Endothelial cell of umbilical vein (primary cell): ENCODE measurements at regions not wholly inside any gene's neighbourhood (a gene's known extent, or its start where the extent isn't known, plus 50 kb on each side); places are given as distances from the start of the nearest gene placed in this dataset.

Source experiments
- BruUV-seq: library from RNA; stranded (reverse); fragments of 400-500 nt; replicated peaks from 2 replicates; lab custom pipeline; 2021; lab: Mats Ljungman, UMichigan
- CTCF ChIA-PET: fragments of 300-600, 350-600 bp; sonication (Branson Sonifier 250); formaldehyde crosslinking; loops from one replicate; lab custom pipeline; 2021; ENCODE audit warnings: antibody characterized with exemption, inconsistent platforms; lab: Charles Lee
- POLR2A ChIA-PET: fragments of 300-600, 350-600 bp; sonication (Branson Sonifier 250); formaldehyde crosslinking; loops from one replicate; lab custom pipeline; 2021; ENCODE audit warnings: antibody characterized with exemption, inconsistent platforms; lab: Charles Lee
- DNase-seq: peaks from one replicate; pipeline ENCODE4 v3.0.0-alpha.2; 2011; ENCODE audit warnings: low read depth, low spot score
- FAIRE-seq: peaks from 2 replicates; lab custom pipeline; 2011; peaks lifted over from hg19 to GRCh38; lab: Jason Lieb, UNC
- H2AFZ ChIP-seq: 2 replicates; pipeline ENCODE4 v1.6.0; 2012; ENCODE audit warnings: low read depth, low read length, control low read depth, inconsistent platforms
- H3K27ac ChIP-seq: 2 replicates; pipeline ENCODE4 v1.5.1; 2011; ENCODE audit warnings: low read depth, mild to moderate bottlenecking, control low read depth, low read length, moderate library complexity; ENCODE audit not compliant: insufficient read depth
- H3K27me3 ChIP-seq, 2 experiments: 2 replicates each; pipeline versions ENCODE4 v1.6.0 to v1.6.1; 2011; ENCODE audit warnings: low read length in 2 of 2, mixed read lengths in 1 of 2; ENCODE audit not compliant: control insufficient read depth in 2 of 2, insufficient read depth in 2 of 2
- H3K36me3 ChIP-seq, 2 experiments: 2 replicates in 1 of 2; 3 replicates in 1 of 2; pipeline ENCODE4 v1.5.1; 2011; ENCODE audit warnings: low read length in 2 of 2, mild to moderate bottlenecking in 1 of 2, moderate library complexity in 1 of 2; ENCODE audit not compliant: control insufficient read depth in 2 of 2, insufficient read depth in 2 of 2; ENCODE audit errors: extremely low read depth in 1 of 2
- H3K4me1 ChIP-seq: 3 replicates; pipeline ENCODE4 v1.5.1; 2011; ENCODE audit warnings: mild to moderate bottlenecking, low read length; ENCODE audit not compliant: control insufficient read depth, insufficient read depth; ENCODE audit errors: extremely low read depth
- H3K4me2 ChIP-seq: 2 replicates; pipeline ENCODE4 v1.6.1; 2011; ENCODE audit warnings: low read length, control low read depth, mixed read lengths; ENCODE audit not compliant: insufficient read depth
- H3K4me3 ChIP-seq, 3 experiments: fragments of 200-600 bp in 1 of 3; sonication (generic), shearing (Covaris generic) in 1 of 3; replicated peaks in 1 of 3; 2 replicates each; pipeline ENCODE4 v1.5.1; 2011 to 2016; ENCODE audit warnings: control low read depth in 3 of 3, low read length in 3 of 3, mild to moderate bottlenecking in 2 of 3, inconsistent platforms in 1 of 3, low read depth in 1 of 3, moderate library complexity in 1 of 3; ENCODE audit not compliant: insufficient read depth in 1 of 3
- H3K79me2 ChIP-seq: 2 replicates; pipeline ENCODE4 v1.6.0; 2012; ENCODE audit warnings: low read length, inconsistent platforms; ENCODE audit not compliant: control insufficient read depth, insufficient read depth
- H3K9ac ChIP-seq: replicated peaks from 2 replicates; pipeline ENCODE3; 2011; ENCODE audit warnings: low read length, control low read depth; ENCODE audit not compliant: insufficient read depth; ENCODE audit errors: extremely low read depth
- H3K9me1 ChIP-seq: replicated peaks from 3 replicates; pipeline ENCODE4 v1.6.0; 2011; ENCODE audit warnings: mild to moderate bottlenecking, low read length; ENCODE audit not compliant: control insufficient read depth, insufficient read depth; ENCODE audit errors: extremely low read depth
- H3K9me3 ChIP-seq: replicated peaks from 2 replicates; pipeline ENCODE4 v1.5.1; 2012; ENCODE audit warnings: low read length, inconsistent platforms; ENCODE audit not compliant: control insufficient read depth, insufficient read depth
- H4K20me1 ChIP-seq: replicated peaks from 2 replicates; pipeline ENCODE3; 2011; ENCODE audit warnings: mild to moderate bottlenecking, low read length; ENCODE audit not compliant: control insufficient read depth, insufficient read depth; ENCODE audit errors: extremely low read depth
- EZH2 ChIP-seq: IDR thresholded peaks from 2 replicates; pipeline ENCODE4 v1.6.1; 2012; ENCODE audit warnings: borderline replicate concordance, low read depth, mild to moderate bottlenecking, moderate library complexity, low read length, inconsistent platforms; ENCODE audit not compliant: severe bottlenecking
- FOS ChIP-seq: IDR thresholded peaks from 2 replicates; pipeline ENCODE4 v1.6.1; 2011; ENCODE audit warnings: mild to moderate bottlenecking, low read length, moderate library complexity, borderline replicate concordance; ENCODE audit not compliant: insufficient read depth
- GATA2 ChIP-seq: IDR thresholded peaks from 2 replicates; pipeline ENCODE4 v1.7.0; 2011; ENCODE audit warnings: low read depth, mild to moderate bottlenecking, moderate library complexity, mixed read lengths, low read length; ENCODE audit not compliant: insufficient read length, insufficient read depth
- JUN ChIP-seq: IDR thresholded peaks from 2 replicates; pipeline ENCODE4 v1.6.1; 2011; ENCODE audit warnings: borderline replicate concordance, low read depth; ENCODE audit not compliant: insufficient read length, insufficient read depth
- MYC ChIP-seq: IDR thresholded peaks from one replicate; pipeline ENCODE4 v1.6.1; 2011; ENCODE audit warnings: mild to moderate bottlenecking, low read depth, low read length
- POLR2A ChIP-seq: IDR thresholded peaks from 2 replicates; pipeline ENCODE4 v1.6.1; 2012; ENCODE audit warnings: low read depth, mild to moderate bottlenecking, control low read depth, low read length
- POLR2AphosphoS5 ChIP-seq: IDR thresholded peaks from 2 replicates; pipeline ENCODE4 v1.6.1; 2012; ENCODE audit warnings: low read depth, mild to moderate bottlenecking, control low read depth, low read length, moderate library complexity; ENCODE audit not compliant: insufficient read depth
- dilution Hi-C: fragments of 300-500 bp; cut with MboI; formaldehyde crosslinking; loops from one replicate; pipeline ENCODE4 v1.15.0; 2019; ENCODE audit warnings: low sequenced_read_pairs; ENCODE audit not compliant: extremely low pct_ligation_motif_present
- intact Hi-C: fragments of 100-400 bp; cut with micrococcal nuclease; formaldehyde crosslinking; loops from one replicate; pipeline ENCODE4 v1.10.0; 2022
- TF ChIP-seq, protein P1 (sequence below), 2 donors: IDR thresholded peaks; 1 replicate in 1 of 2; 2 replicates in 1 of 2; pipeline ENCODE4 v1.5.1; 2011; ENCODE audit warnings: low read length in 2 of 2, mild to moderate bottlenecking in 2 of 2, moderate library complexity in 2 of 2, control low read depth in 1 of 2, inconsistent platforms in 1 of 2, low read depth in 1 of 2; ENCODE audit not compliant: insufficient read depth in 1 of 2; ENCODE audit errors: extremely low read depth in 1 of 2
- TF ChIP-seq, protein P2 (sequence below): IDR thresholded peaks from 2 replicates; pipeline ENCODE4 v1.6.1; 2011; ENCODE audit not compliant: insufficient read depth, insufficient read length

DNA sequence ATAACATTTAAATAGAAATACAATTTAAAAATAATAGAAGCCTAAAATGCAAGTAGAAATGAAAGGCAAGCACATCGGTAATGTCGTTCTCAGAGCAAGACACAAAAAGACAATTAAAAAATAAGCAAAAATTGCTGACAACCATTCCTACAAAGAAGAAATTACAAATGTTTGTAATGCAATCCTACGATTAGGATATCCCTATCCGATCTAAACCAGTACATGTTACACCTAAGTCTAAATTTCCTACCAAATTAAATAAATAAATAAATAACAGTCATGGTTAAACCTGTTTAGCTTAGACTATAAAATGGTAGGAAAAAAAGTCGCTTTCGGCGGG is 90.0 kb downstream of the ANXA2R start:
- peak; percentile 54 for DNase-seq
- Histone ChIP-seq H3K27ac (peak overlapping the region; percentile 99), H3K4me3 (peak overlapping the region in 1 of 3 experiments; percentile 42), H2AFZ (no peak overlapping the region), H4K20me1 (no peaks in the 10 kb centered on the region), H3K9ac (peak overlapping the region; percentile 93), H3K79me2 (peaks cover 36% of the 10 kb centered on the region), H3K4me1 (peaks cover 23% of the 10 kb centered on the region), H3K9me3 (no peaks in the 10 kb centered on the region), H3K9me1 (no peaks in the 10 kb centered on the region), H3K27me3 (no peaks in the 10 kb centered on the region), H3K36me3 (no peaks in the 10 kb centered on the region), H3K4me2 (peak overlapping the region; percentile 81)
- no peak for FAIRE-seq
- dilution Hi-C loops, result no loop called here
- CTCF ChIA-PET, result interaction anchor here (0.8 to 5.8 kb wide), 16 partner anchors 27 to 367 kb away, joined by 3 to 127 read pairs (median 5); no protein-coding TSS in a partner anchor
- intact Hi-C loops, result loop anchor here (1.0 kb wide), 4 partner anchors 43 to 171 kb away; partner anchors contain the start of gene ANXA2R
- TF ChIP-seq, protein P1, sequence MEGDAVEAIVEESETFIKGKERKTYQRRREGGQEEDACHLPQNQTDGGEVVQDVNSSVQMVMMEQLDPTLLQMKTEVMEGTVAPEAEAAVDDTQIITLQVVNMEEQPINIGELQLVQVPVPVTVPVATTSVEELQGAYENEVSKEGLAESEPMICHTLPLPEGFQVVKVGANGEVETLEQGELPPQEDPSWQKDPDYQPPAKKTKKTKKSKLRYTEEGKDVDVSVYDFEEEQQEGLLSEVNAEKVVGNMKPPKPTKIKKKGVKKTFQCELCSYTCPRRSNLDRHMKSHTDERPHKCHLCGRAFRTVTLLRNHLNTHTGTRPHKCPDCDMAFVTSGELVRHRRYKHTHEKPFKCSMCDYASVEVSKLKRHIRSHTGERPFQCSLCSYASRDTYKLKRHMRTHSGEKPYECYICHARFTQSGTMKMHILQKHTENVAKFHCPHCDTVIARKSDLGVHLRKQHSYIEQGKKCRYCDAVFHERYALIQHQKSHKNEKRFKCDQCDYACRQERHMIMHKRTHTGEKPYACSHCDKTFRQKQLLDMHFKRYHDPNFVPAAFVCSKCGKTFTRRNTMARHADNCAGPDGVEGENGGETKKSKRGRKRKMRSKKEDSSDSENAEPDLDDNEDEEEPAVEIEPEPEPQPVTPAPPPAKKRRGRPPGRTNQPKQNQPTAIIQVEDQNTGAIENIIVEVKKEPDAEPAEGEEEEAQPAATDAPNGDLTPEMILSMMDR (IDR thresholded peaks at IDR 0.05; ENCODE audit: extremely low read depth in 1 of 2, insufficient read depth in 1 of 2, low read depth in 1 of 2, low read length in 2 of 2), result no peak
- TF ChIP-seq POLR2AphosphoS5 (no peak), JUN (no peak), EZH2 (no peak), GATA2 (no peak), FOS (no peak), POLR2A (no peak), MYC (no peak)
- TF ChIP-seq, protein P2, sequence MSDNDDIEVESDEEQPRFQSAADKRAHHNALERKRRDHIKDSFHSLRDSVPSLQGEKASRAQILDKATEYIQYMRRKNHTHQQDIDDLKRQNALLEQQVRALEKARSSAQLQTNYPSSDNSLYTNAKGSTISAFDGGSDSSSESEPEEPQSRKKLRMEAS, result no peak
- BruUV-seq, result no TSS peak
- POLR2A ChIA-PET, result interaction anchor here (0.5 to 2.8 kb wide), 4 partner anchors 44 to 92 kb away, joined by 3 to 22 read pairs (median 6); no protein-coding TSS in a partner anchor
